ENCODE measurements at regions not wholly inside any gene's neighbourhood (a gene's known extent, or its start where the extent isn't known, plus 50 kb on each side); places are given as distances from the start of the nearest gene placed in this dataset.
"Not testable (repeated sequence)": the region's sequence is repeated elsewhere in the genome, so short reads cannot be mapped to it uniquely, and the experiment has no call there.

GRCh38 chr3:139123377-139124095 lies 78.8 kb upstream of the PRR23C start:
- H3K4me1 ChIP-seq = peaks cover 0 to 18% (median 13%) of the 10 kb centered on the region in 4 donors
- H3K27me3 ChIP-seq = no peaks in the 10 kb centered on the region
- intact Hi-C loops (cut with DNase I; ENCODE audit: low total_unique reads) (no loop called here), in situ Hi-C loops (cut with MboI; ENCODE audit: low pct_ligation_motif_present in 1 of 4, low pct_unique_long_range_greater_than_20kb in 1 of 4, low sequenced_read_pairs in 3 of 4) (loop anchor here in 1 of 4 donors (25.0 kb wide), 1 partner anchor 189 kb away; no protein-coding TSS in a partner anchor)
- no peak for DNase-seq
- WGBS, 2 donors (ENCODE audit: low coverage in 1 of 2) = 60 to 77% methylated on average over 1 to 10 of the region's 10 CpGs
- no peaks in the 10 kb centered on the region for H3K36me3 ChIP-seq
- TF ChIP-seq CTCF (IDR thresholded peaks at IDR 0.05) (no peak), EP300 (IDR thresholded peaks at IDR 0.05; ENCODE audit: low read depth) (no peak), POLR2AphosphoS5 (IDR thresholded peaks at IDR 0.05) (no peak), POLR2A (IDR thresholded peaks at IDR 0.05) (no peak)
- H3K9me3 ChIP-seq = no peaks in the 10 kb centered on the region
- no peak overlapping the region for H3K27ac ChIP-seq
- no peak overlapping the region for H3K4me3 ChIP-seq

GRCh38 chr3:139124197-139124596 lies 79.5 kb upstream of the PRR23C start:
- TF ChIP-seq POLR2AphosphoS5 (IDR thresholded peaks at IDR 0.05) (no peak), CTCF (IDR thresholded peaks at IDR 0.05) (no peak), POLR2A (IDR thresholded peaks at IDR 0.05) (no peak), EP300 (IDR thresholded peaks at IDR 0.05; ENCODE audit: low read depth) (no peak)
- WGBS, 2 donors (ENCODE audit: low coverage in 1 of 2) = 40 to 85% methylated on average over 1 to 2 of the region's 2 CpGs
- intact Hi-C loops (cut with DNase I; ENCODE audit: low total_unique reads) (no loop called here), in situ Hi-C loops (cut with MboI; ENCODE audit: low pct_ligation_motif_present in 1 of 4, low pct_unique_long_range_greater_than_20kb in 1 of 4, low sequenced_read_pairs in 3 of 4) (loop anchor here in 1 of 4 donors (25.0 kb wide), 1 partner anchor 188 kb away; no protein-coding TSS in a partner anchor)
- Histone ChIP-seq H3K4me3 (no peak overlapping the region), H3K27ac (no peak overlapping the region), H3K9me3 (no peaks in the 10 kb centered on the region), H3K27me3 (no peaks in the 10 kb centered on the region), H3K36me3 (no peaks in the 10 kb centered on the region), H3K4me1 (peaks cover 0 to 18% (median 13%) of the 10 kb centered on the region in 4 donors)
- DNase-seq = no peak

GRCh38 chr3:139127101-139127500 lies 82.4 kb upstream of the PRR23C start:
- Histone ChIP-seq H3K9me3 (no peaks in the 10 kb centered on the region), H3K27ac (no peak overlapping the region), H3K36me3 (no peaks in the 10 kb centered on the region), H3K27me3 (no peaks in the 10 kb centered on the region), H3K4me1 (peaks cover 0 to 1% (median under 1%) of the 10 kb centered on the region in 4 donors), H3K4me3 (no peak overlapping the region)
- TF ChIP-seq POLR2AphosphoS5 (IDR thresholded peaks at IDR 0.05) = no peak
- TF ChIP-seq EP300 (IDR thresholded peaks at IDR 0.05; ENCODE audit: low read depth) = no peak
- no peak for TF ChIP-seq POLR2A (IDR thresholded peaks at IDR 0.05)
- no peak for TF ChIP-seq CTCF (IDR thresholded peaks at IDR 0.05)
- DNase-seq = no peak
- intact Hi-C loops (cut with DNase I; ENCODE audit: low total_unique reads) = no loop called here
- WGBS, 2 donors (ENCODE audit: low coverage in 1 of 2) = 80% methylated on average over 1 of the region's 1 CpG; no CpG with 5 or more reads in 1 of the 2 donors
- in situ Hi-C loops (cut with MboI; ENCODE audit: low pct_ligation_motif_present in 1 of 4, low pct_unique_long_range_greater_than_20kb in 1 of 4, low sequenced_read_pairs in 3 of 4) = no loop called here

GRCh38 chr3:139127629-139128028 lies 82.9 kb upstream of the PRR23C start:
- 93 to 97% methylated on average over 9 to 12 of the region's 12 CpGs for WGBS, 2 donors (ENCODE audit: low coverage in 1 of 2)
- DNase-seq; H3K9me3 ChIP-seq; H3K4me1 ChIP-seq; in situ Hi-C loops (cut with MboI; ENCODE audit: low pct_ligation_motif_present in 1 of 4, low pct_unique_long_range_greater_than_20kb in 1 of 4, low sequenced_read_pairs in 3 of 4); H3K4me3 ChIP-seq; intact Hi-C loops (cut with DNase I; ENCODE audit: low total_unique reads); H3K27ac ChIP-seq; H3K36me3 ChIP-seq; H3K27me3 ChIP-seq: not testable (repeated sequence)
